ENCODE measurements at regions not wholly inside any gene's neighbourhood (a gene's known extent, or its start where the extent isn't known, plus 50 kb on each side); places are given as distances from the start of the nearest gene placed in this dataset.

DNA sequence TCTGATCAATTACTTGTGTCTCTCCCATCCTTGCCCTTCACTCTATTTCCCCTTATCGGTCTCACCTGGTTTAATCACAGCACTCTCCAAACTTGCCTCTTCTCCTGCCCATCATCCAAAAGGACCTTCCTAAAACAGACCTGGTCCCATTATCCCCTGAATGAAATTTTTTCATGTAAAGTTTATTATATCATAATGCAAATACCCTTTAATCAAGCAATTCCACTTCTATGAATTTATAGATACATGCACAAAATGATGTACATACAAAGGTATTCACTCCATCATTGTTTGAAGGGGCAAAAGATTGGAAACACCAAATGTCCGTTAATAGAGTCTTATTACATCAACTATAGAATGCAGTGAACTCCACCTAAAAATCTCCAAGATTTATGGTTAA, 88.1 kb upstream of the PKDCC start:
- no peak for TF ChIP-seq ZFX (IDR thresholded peaks at IDR 0.05)
- TF ChIP-seq, protein P1, sequence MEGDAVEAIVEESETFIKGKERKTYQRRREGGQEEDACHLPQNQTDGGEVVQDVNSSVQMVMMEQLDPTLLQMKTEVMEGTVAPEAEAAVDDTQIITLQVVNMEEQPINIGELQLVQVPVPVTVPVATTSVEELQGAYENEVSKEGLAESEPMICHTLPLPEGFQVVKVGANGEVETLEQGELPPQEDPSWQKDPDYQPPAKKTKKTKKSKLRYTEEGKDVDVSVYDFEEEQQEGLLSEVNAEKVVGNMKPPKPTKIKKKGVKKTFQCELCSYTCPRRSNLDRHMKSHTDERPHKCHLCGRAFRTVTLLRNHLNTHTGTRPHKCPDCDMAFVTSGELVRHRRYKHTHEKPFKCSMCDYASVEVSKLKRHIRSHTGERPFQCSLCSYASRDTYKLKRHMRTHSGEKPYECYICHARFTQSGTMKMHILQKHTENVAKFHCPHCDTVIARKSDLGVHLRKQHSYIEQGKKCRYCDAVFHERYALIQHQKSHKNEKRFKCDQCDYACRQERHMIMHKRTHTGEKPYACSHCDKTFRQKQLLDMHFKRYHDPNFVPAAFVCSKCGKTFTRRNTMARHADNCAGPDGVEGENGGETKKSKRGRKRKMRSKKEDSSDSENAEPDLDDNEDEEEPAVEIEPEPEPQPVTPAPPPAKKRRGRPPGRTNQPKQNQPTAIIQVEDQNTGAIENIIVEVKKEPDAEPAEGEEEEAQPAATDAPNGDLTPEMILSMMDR (conservative IDR thresholded peaks at IDR 0.05) = no peak
- H3K27ac ChIP-seq = no peak overlapping the region

DNA sequence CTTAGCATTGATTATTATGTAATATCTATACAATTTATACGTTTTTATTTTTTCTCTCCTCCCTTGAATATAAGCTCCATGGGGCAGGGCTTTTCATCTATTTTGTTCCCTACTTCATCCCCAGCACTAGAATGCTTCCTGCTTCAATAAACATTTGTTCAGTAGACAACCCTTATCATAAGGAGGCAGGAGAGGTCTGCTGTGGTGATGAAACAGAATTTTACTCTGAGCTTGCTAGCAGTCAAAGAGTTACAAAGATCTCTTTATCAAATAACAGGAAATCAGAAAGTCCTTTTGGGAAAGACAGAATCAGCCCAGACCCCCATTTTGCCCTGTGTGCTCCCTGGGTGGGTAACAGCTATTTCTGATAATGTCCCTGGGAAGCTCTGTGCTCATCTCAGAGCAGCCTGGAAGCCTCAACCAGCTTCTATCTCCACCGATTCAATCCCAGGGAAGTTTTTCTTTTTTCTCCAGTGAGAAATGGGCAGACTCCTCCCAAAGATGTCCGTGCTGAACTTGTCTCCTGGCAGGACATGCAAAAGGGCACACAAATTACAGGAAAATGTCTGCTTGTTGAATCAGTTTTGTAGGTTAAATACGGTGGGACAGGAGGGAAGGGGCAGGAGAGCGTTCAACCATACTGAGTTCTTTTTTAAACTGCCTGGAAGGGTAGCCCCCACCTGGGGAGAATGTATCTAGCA, 84.7 kb upstream of the PKDCC start:
- no peak overlapping the region for H3K27ac ChIP-seq
- TF ChIP-seq ZFX (IDR thresholded peaks at IDR 0.05) = no peak
- TF ChIP-seq, protein P1 (conservative IDR thresholded peaks at IDR 0.05) = no peak

DNA sequence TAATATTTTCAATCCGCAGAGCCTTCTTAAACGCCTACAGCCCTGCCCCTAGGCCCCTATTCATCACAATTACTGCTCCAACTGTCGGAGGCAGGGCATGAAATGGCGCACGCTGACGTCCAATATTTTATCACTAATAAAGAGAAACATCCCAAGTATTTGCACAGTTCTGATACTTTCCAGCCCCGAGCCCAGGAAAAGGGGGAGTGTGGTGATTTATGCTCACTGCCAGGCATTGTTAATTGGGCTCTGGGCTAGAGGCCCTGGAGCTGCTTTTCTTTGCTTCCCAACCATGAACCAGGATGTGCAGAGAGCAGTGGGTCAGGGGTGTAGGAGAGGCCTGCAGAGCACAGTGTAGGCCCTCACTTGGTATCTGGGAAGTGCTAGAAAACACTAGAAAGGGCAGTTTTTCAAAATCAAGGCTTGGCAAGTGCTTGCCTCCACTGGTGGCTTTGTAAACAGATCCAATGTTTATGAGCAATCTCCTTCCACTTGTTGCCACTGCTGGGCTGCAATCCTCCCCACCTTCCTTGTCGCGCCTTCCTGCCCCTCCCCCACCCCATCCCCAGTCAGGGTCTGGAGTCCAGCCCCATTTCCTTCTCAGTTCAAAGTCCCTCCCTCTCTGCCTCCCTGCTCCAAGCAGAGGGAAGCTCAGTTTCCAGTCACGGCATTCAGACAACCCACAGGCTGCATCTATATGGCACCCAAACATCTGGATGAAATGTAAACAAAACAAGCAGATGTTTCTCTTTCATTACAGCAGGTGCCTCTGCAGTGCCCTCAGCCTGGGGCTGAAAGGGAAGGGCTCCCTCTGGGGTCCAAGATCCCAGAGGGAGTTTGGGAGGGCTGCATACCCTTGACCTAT, 83.9 kb upstream of the PKDCC start:
- H3K27ac ChIP-seq = no peak overlapping the region

DNA sequence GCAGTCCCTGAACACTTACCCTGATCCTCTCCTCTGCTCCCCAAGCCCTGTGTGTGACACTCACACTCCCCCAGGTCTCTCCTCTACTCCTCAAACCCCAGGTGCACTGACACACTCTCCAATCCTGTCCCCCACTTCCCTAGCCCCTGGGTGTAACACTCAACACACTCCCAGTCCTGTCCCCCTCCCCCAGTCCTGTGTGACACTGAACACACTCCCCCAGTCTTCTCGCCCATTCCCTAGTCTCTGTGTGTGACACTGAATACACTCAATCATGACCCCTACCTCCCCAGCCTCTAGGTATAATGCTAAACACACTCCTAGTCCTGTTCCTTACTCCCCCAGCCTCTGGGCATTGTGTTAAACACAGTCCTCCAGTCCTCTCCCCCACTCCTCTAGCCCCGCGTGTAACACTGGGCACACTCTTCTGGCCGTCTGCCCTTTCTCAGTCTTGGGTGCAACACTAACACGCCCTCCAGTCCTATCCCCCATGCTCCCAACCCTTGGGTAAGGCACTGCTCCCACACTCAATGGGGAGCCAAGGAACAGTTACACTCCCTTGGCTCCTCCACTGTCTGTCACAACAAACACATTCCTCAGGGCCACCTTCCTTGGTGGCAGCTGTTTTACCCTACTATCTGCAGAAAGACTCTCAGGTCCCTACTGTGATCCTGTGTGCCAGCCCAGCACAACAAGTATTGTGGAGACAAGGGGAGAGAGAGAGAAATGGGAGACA, 82.5 kb upstream of the PKDCC start:
- TF ChIP-seq, protein P1 (conservative IDR thresholded peaks at IDR 0.05) = no peak
- no peak for TF ChIP-seq ZFX (IDR thresholded peaks at IDR 0.05)
- no peak overlapping the region for H3K27ac ChIP-seq

More for the DNA sequence above, 83.9 kb upstream of the PKDCC start:
- TF ChIP-seq ZFX (IDR thresholded peaks at IDR 0.05) = no peak
- TF ChIP-seq, protein P1 (conservative IDR thresholded peaks at IDR 0.05) = no peak

DNA sequence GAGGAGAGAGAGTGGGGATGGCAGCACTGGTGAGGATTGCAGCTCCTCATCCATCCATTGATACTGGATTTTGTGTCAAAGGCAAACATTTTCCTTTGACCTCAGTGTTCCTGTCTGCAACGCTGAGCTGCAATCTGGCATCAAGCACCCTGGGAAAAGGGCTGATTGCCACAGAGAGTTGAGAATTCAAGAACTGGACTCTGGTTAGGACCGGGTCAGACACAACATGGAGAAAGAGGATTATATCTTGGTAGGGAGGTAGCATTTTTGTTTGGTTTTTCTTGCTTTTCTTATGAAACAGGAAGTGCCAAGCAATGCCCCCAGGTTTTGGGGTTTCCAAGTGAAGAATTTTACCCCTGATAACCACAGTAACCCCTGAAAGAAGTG, 81.9 kb upstream of the PKDCC start:
- TF ChIP-seq, protein P1 (conservative IDR thresholded peaks at IDR 0.05) = no peak
- H3K27ac ChIP-seq = no peak overlapping the region

DNA sequence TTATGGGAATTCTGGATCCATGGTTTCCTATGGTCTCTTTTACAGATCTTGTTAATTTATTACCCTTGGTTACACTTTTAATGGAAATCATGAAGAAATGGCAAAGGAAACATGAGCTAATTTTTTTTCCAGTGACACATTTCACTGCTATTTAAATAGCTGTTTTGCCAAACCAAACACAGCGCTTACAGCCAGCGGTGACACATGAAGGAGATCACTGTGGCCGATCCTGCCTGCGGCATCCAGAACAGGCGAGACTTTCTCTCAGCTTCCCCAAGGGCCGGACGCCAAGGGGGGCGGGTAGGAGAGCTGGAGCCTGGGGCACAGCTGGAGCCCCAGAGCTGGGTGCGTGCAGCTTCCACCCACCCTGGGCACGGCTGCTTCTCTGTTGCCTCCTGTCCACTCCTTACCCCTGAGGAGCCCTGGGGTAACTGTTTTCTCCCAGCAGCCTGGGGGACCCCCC, 81.4 kb upstream of the PKDCC start:
- no peak overlapping the region for H3K27ac ChIP-seq
- TF ChIP-seq, protein P1 (conservative IDR thresholded peaks at IDR 0.05) = no peak
- TF ChIP-seq ZFX (IDR thresholded peaks at IDR 0.05) = no peak
